HepG2 (cell line): ENCODE measurements at regions not wholly inside any gene's neighbourhood (a gene's known extent, or its start where the extent isn't known, plus 50 kb on each side); places are given as distances from the start of the nearest gene placed in this dataset.

ENCODE experiments used
- ATAC-seq: fragments of 200-7000 bp; cut with Tn5 transposase; 3 replicates; pipeline ENCODE4 v1.9.1; 2020; ENCODE audit warnings: mild to moderate bottlenecking, moderate library complexity
- BruUV-seq: library from RNA; stranded (reverse); fragments of 400-500 nt; replicated peaks from 2 replicates; lab custom pipeline; 2021; lab: Mats Ljungman, UMichigan
- CTCF ChIA-PET: fragments of 300-600 bp; formaldehyde crosslinking; extraction: SDS; loops from one replicate; lab custom pipeline; 2021; ENCODE audit warnings: low total read pairs, inconsistent platforms, low intra/inter-chr PET ratio; lab: Yijun Ruan, JAX
- POLR2A ChIA-PET: fragments of 350-600 bp; sonication (Branson Sonifier 250); formaldehyde crosslinking; loops from one replicate; lab custom pipeline; 2020; ENCODE audit warnings: antibody characterized with exemption, inconsistent platforms; lab: Yijun Ruan, JAX
- DNase-seq: peaks from one replicate; pipeline ENCODE4 v3.0.0-alpha.2; 2015; ENCODE audit warnings: low spot score
- FAIRE-seq: peaks from 3 replicates; lab custom pipeline; 2011; peaks lifted over from hg19 to GRCh38; lab: Jason Lieb, UNC
- H2AFZ ChIP-seq: one replicate; pipeline ENCODE4 v1.6.1; 2011; ENCODE audit warnings: low read length, inconsistent platforms
- H3K27ac ChIP-seq: fragments of 300-600 bp; 3 replicates; pipeline ENCODE4 v1.8.0; 2011; ENCODE audit warnings: mixed run types, mild to moderate bottlenecking, mixed read lengths, low read length, inconsistent platforms; ENCODE audit not compliant: insufficient read depth; ENCODE audit errors: extremely low read length
- H3K27me3 ChIP-seq, 2 experiments: fragments of 200-600 bp in 1 of 2; 2 replicates in 1 of 2; 3 replicates in 1 of 2; pipeline versions ENCODE4 v1.6.0 to v1.8.0; 2011; ENCODE audit warnings: low read length in 2 of 2, mild to moderate bottlenecking in 2 of 2, moderate library complexity in 2 of 2, inconsistent platforms in 1 of 2; ENCODE audit not compliant: insufficient read depth in 2 of 2, control insufficient read depth in 1 of 2
- H3K36me3 ChIP-seq, 2 experiments: fragments of 200-600 bp in 1 of 2; replicated peaks in 1 of 2; 2 replicates in 1 of 2; 3 replicates in 1 of 2; pipeline versions ENCODE4 v1.5.1 to v1.8.0; 2011; ENCODE audit warnings: low read length in 2 of 2, inconsistent platforms in 1 of 2; ENCODE audit not compliant: insufficient read depth in 2 of 2, control insufficient read depth in 1 of 2
- H3K4me1 ChIP-seq: 2 replicates; pipeline ENCODE4 v1.5.1; 2012; ENCODE audit warnings: low read length, inconsistent platforms; ENCODE audit not compliant: insufficient read depth
- H3K4me2 ChIP-seq: 2 replicates; pipeline ENCODE4 v1.6.0; 2011; ENCODE audit warnings: low read depth, low read length, inconsistent platforms
- H3K4me3 ChIP-seq, 3 experiments: fragments of 200-600 bp in 1 of 3; sonication (generic), shearing (Covaris generic) in 1 of 3; replicated peaks in 1 of 3; 2 replicates each; pipeline ENCODE4 v1.5.1; 2011 to 2016; ENCODE audit warnings: low read length in 3 of 3, inconsistent platforms in 2 of 3, low read depth in 2 of 3, mild to moderate bottlenecking in 2 of 3, control low read depth in 1 of 3, mixed read lengths in 1 of 3; ENCODE audit not compliant: insufficient read depth in 1 of 3
- H3K79me2 ChIP-seq: one replicate; pipeline ENCODE4 v1.6.1; 2011; ENCODE audit warnings: low read length, inconsistent platforms; ENCODE audit not compliant: insufficient read depth
- H3K9ac ChIP-seq: 2 replicates; pipeline ENCODE4 v1.6.0; 2011; ENCODE audit warnings: mild to moderate bottlenecking, low read depth, low read length, inconsistent platforms; ENCODE audit not compliant: insufficient read depth
- H3K9me3 ChIP-seq: 2 replicates; pipeline ENCODE4 v1.5.1; 2012; ENCODE audit warnings: mild to moderate bottlenecking, low read length
- H4K20me1 ChIP-seq: 2 replicates; pipeline ENCODE4 v1.6.0; 2011; ENCODE audit warnings: inconsistent platforms, mild to moderate bottlenecking, low read length, moderate library complexity; ENCODE audit not compliant: insufficient read depth
- KLF11 ChIP-seq: IDR thresholded peaks from 2 replicates; pipeline ENCODE4 v1.6.1; 2016; ENCODE audit warnings: missing compliant biosample characterization
- MIXL1 ChIP-seq: IDR thresholded peaks from 2 replicates; pipeline ENCODE4 v1.6.1; 2016
- MNT ChIP-seq: fragments of 450-650 bp; IDR thresholded peaks from 2 replicates; pipeline ENCODE4 v1.6.1; 2016
- PLRG1 ChIP-seq: fragments of 450-650 bp; conservative IDR thresholded peaks from 2 replicates; pipeline ENCODE4 v1.6.1; 2016
- SALL1 ChIP-seq: sonication (generic); formaldehyde crosslinking; IDR thresholded peaks from 2 replicates; pipeline ENCODE4 v1.8.0; 2022; ENCODE audit warnings: mild to moderate bottlenecking, missing genetic modification reagents
- ZBTB10 ChIP-seq: sonication (generic); formaldehyde crosslinking; IDR thresholded peaks from 2 replicates; pipeline ENCODE4 v1.4.0; 2020; ENCODE audit warnings: missing genetic modification reagents, borderline replicate concordance
- ZNF138 ChIP-seq: sonication (generic); formaldehyde crosslinking; IDR thresholded peaks from 2 replicates; pipeline ENCODE4 v1.5.0; 2020; ENCODE audit warnings: mild to moderate bottlenecking, low read depth, missing genetic modification reagents
- ZNF460 ChIP-seq: sonication (generic); formaldehyde crosslinking; IDR thresholded peaks from 2 replicates; pipeline ENCODE4 v1.5.1; 2020; ENCODE audit warnings: missing genetic modification reagents, mild to moderate bottlenecking, borderline replicate concordance
- WGBS: methylation state at CpG from one replicate; pipeline ENCODE4 v1.1.6; 2017; ENCODE audit warnings: low lambda C conversion rate; 5-methylcytosine and 5-hydroxymethylcytosine counted together
- in situ Hi-C: cut with HindIII; loops from 2 replicates; pipeline ENCODE4 v1.10.0; 2017; ENCODE audit warnings: low pct_unique_long_range_greater_than_20kb; ENCODE audit not compliant: extremely low pct_ligation_motif_present
- intact Hi-C: fragments of 100-400 bp; cut with micrococcal nuclease; formaldehyde crosslinking; loops from one replicate; pipeline ENCODE4 v1.10.0; 2022; ENCODE audit not compliant: unreplicated experiment

DNA sequence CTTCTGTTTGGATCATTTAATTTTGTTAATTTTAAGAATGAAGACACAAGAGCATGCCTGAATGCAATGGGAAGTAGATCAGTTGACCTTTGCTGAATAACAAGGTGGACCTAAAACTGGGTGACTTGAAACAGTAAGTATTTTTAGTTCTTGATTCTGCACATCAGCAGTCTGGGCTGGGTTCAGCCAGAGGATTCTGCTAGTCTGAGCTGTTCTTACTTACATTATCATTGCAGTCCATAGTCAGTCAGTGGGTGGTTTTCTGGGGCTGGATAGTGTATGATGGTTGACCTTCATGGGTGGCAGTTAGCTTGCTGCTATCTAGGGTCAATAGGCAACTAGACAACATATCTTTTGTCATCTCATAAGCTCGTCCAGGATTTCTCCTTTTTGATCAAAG lies 91.4 kb downstream of the HS3ST1 start:
- FAIRE-seq (no peak), DNase-seq (no peak), ATAC-seq (no peak)
- no peak overlapping the region for H3K27ac ChIP-seq
- H2AFZ ChIP-seq: no peak overlapping the region
- H3K79me2 ChIP-seq: no peaks in the 10 kb centered on the region
- H4K20me1 ChIP-seq: no peaks in the 10 kb centered on the region
- H3K4me1 ChIP-seq: no peaks in the 10 kb centered on the region
- POLR2A ChIA-PET: no interaction called here
- CTCF ChIA-PET: no interaction called here
- intact Hi-C loops (no loop called here), in situ Hi-C loops (no loop called here)
- 0% methylated on average over 1 of the region's 1 CpG for WGBS
- no peak overlapping the region for H3K4me3 ChIP-seq
- H3K27me3 ChIP-seq: no peaks in the 10 kb centered on the region
- H3K4me2 ChIP-seq: no peak overlapping the region
- no peak for TF ChIP-seq PLRG1
- no peak for TF ChIP-seq MNT
- no peak for TF ChIP-seq KLF11 (CRISPR knock-in tag)
- no peak for TF ChIP-seq ZNF138
- TF ChIP-seq MIXL1 (CRISPR knock-in tag): no peak
- no peak for TF ChIP-seq SALL1 (CRISPR knock-in tag)
- TF ChIP-seq ZBTB10 (CRISPR knock-in tag): no peak
- TF ChIP-seq ZNF460 (CRISPR knock-in tag): no peak
- no TSS peak for BruUV-seq
- H3K36me3 ChIP-seq: no peaks in the 10 kb centered on the region
- H3K9me3 ChIP-seq: peaks cover 91% of the 10 kb centered on the region
- no peak overlapping the region for H3K9ac ChIP-seq
